ENCODE measurements at regions not wholly inside any gene's neighbourhood (a gene's known extent, or its start where the extent isn't known, plus 50 kb on each side); places are given as distances from the start of the nearest gene placed in this dataset.

GRCh38 chr15:95511671-95512070, 818.8 kb upstream of the NR2F2 start:
- Histone ChIP-seq H3K27me3 (no peaks in the 10 kb centered on the region), H4K20me1 (no peaks in the 10 kb centered on the region), H3K4me2 (no peak overlapping the region), H3K9me3 (no peaks in the 10 kb centered on the region), H3K4me3 (no peak overlapping the region), H3K27ac (no peak overlapping the region), H3K9ac (no peak overlapping the region), H3K36me3 (no peaks in the 10 kb centered on the region), H3K4me1 (no peaks in the 10 kb centered on the region)
- no peak for TF ChIP-seq Cebpa-rat (IDR thresholded peaks at IDR 0.05)

GRCh38 chr15:95512906-95513305, 817.6 kb upstream of the NR2F2 start:
- H3K36me3 ChIP-seq, result no peaks in the 10 kb centered on the region
- no peak overlapping the region for H3K9ac ChIP-seq
- no peaks in the 10 kb centered on the region for H4K20me1 ChIP-seq
- H3K4me2 ChIP-seq, result no peak overlapping the region
- no peak overlapping the region for H3K4me3 ChIP-seq
- no peak for TF ChIP-seq Cebpa-rat (IDR thresholded peaks at IDR 0.05)
- no peaks in the 10 kb centered on the region for H3K9me3 ChIP-seq
- no peaks in the 10 kb centered on the region for H3K4me1 ChIP-seq
- no peak overlapping the region for H3K27ac ChIP-seq
- no peaks in the 10 kb centered on the region for H3K27me3 ChIP-seq

- H3K4me2 ChIP-seq, result no peak overlapping the region
- H3K36me3 ChIP-seq, result no peaks in the 10 kb centered on the region
- no peak overlapping the region for H3K9ac ChIP-seq
- no peaks in the 10 kb centered on the region for H4K20me1 ChIP-seq
- no peak overlapping the region for H3K27ac ChIP-seq
- no peaks in the 10 kb centered on the region for H3K9me3 ChIP-seq
- H3K27me3 ChIP-seq, result no peaks in the 10 kb centered on the region
- TF ChIP-seq Cebpa-rat (IDR thresholded peaks at IDR 0.05), result no peak
- no peaks in the 10 kb centered on the region for H3K4me1 ChIP-seq
- H3K4me3 ChIP-seq, result no peak overlapping the region
Measured at GRCh38 chr15:95519887-95520286, 810.6 kb upstream of the NR2F2 start.

DNA sequence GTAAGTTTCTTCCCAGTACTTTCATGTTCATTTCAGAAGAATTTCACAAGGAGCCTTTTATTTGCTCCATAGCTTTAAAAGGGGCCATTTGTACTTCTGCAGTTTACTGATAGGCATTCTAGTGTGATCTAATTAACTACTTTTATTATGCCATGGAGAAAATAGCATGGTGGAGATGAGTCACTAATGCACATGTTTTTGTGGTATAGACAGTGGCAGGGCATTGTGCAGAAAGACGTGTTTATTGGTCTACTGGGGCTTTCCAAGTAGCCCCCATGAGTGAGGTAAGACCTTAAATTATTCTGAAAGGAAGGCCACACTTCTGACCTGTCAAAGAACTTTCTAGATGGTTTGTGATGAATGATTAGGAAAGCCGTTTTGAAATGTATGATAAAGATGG, 810.0 kb upstream of the NR2F2 start:
- Histone ChIP-seq H3K9me3 (no peaks in the 10 kb centered on the region), H3K4me1 (no peaks in the 10 kb centered on the region), H3K9ac (no peak overlapping the region), H4K20me1 (no peaks in the 10 kb centered on the region), H3K27me3 (no peaks in the 10 kb centered on the region), H3K36me3 (no peaks in the 10 kb centered on the region), H3K4me2 (no peak overlapping the region), H3K27ac (no peak overlapping the region), H3K4me3 (no peak overlapping the region)
- TF ChIP-seq Cebpa-rat (IDR thresholded peaks at IDR 0.05), result no peak

DNA sequence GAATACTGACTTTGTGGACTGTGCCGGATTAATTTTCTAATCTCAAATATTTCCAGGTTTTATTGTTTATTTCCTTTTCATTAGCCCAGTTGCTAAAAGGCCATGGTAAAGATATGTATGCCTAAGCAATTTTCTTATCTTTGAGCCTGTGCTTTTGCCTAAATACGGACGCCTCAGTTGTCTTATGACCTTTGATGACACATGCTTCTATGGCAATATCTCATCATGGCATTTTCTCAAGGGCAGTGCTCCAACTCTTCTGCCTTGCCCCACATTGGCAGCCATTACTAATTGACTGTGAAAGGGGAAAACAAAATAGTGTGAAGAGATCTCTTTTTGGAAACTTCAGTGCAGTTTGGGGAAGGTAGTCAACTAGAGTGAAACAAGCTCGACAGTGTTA, 809.6 kb upstream of the NR2F2 start:
- no peak overlapping the region for H3K4me3 ChIP-seq
- no peaks in the 10 kb centered on the region for H3K4me1 ChIP-seq
- peaks cover 3% of the 10 kb centered on the region; the same call in 1 of the 2 replicates for H3K9me3 ChIP-seq
- H3K27me3 ChIP-seq, result no peaks in the 10 kb centered on the region
- H3K36me3 ChIP-seq, result no peaks in the 10 kb centered on the region
- no peak overlapping the region for H3K4me2 ChIP-seq
- H3K27ac ChIP-seq, result no peak overlapping the region
- no peak for TF ChIP-seq Cebpa-rat (IDR thresholded peaks at IDR 0.05)
- no peaks in the 10 kb centered on the region for H4K20me1 ChIP-seq
- no peak overlapping the region for H3K9ac ChIP-seq

GRCh38 chr15:95522533-95522932, 808.0 kb upstream of the NR2F2 start:
- H3K27ac ChIP-seq, result no peak overlapping the region
- no peaks in the 10 kb centered on the region for H3K27me3 ChIP-seq
- H3K9ac ChIP-seq, result no peak overlapping the region
- H3K36me3 ChIP-seq, result no peaks in the 10 kb centered on the region
- H4K20me1 ChIP-seq, result no peaks in the 10 kb centered on the region
- no peak overlapping the region for H3K4me3 ChIP-seq
- no peak for TF ChIP-seq Cebpa-rat (IDR thresholded peaks at IDR 0.05)
- peaks cover 6% of the 10 kb centered on the region; the same call in 1 of the 2 replicates for H3K9me3 ChIP-seq
- H3K4me2 ChIP-seq, result no peak overlapping the region
- H3K4me1 ChIP-seq, result no peaks in the 10 kb centered on the region

DNA sequence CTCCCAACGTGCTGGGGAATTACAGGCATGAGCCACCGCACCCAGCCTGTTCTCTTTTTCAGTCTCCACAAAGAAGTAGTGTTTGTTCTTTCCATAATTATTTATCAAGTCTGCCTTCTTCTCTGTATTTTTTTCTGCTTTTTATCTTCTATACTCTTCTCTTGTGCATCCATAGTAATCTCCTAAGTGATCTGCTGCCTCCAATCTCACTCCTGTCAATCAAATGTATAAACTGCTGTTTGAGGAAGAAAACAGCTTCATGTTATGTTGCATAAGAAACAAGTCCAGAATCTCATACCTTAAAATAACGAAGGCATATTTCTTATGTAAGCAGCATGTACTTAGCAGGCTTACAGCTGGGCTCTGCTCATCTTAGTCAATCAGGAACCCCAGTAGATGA, 801.6 kb upstream of the NR2F2 start:
- no peaks in the 10 kb centered on the region for H3K4me1 ChIP-seq
- H3K9ac ChIP-seq, result no peak overlapping the region
- H3K27me3 ChIP-seq, result no peaks in the 10 kb centered on the region
- TF ChIP-seq Cebpa-rat (IDR thresholded peaks at IDR 0.05), result no peak
- no peaks in the 10 kb centered on the region for H3K36me3 ChIP-seq
- no peaks in the 10 kb centered on the region for H4K20me1 ChIP-seq
- H3K27ac ChIP-seq, result no peak overlapping the region
- no peak overlapping the region for H3K4me2 ChIP-seq
- H3K9me3 ChIP-seq, result peaks cover 6% of the 10 kb centered on the region; the same call in 1 of the 2 replicates
- H3K4me3 ChIP-seq, result no peak overlapping the region

GRCh38 chr15:95536638-95537037, 793.9 kb upstream of the NR2F2 start:
- Histone ChIP-seq H3K9ac (no peak overlapping the region), H3K4me2 (no peak overlapping the region), H3K4me1 (no peaks in the 10 kb centered on the region), H3K27me3 (no peaks in the 10 kb centered on the region), H3K4me3 (no peak overlapping the region), H3K36me3 (no peaks in the 10 kb centered on the region), H4K20me1 (no peaks in the 10 kb centered on the region), H3K27ac (no peak overlapping the region), H3K9me3 (no peaks in the 10 kb centered on the region)
- TF ChIP-seq Cebpa-rat (IDR thresholded peaks at IDR 0.05), result no peak

GRCh38 chr15:95538693-95539092, 791.8 kb upstream of the NR2F2 start:
- H3K4me3 ChIP-seq, result no peak overlapping the region
- no peaks in the 10 kb centered on the region for H3K4me1 ChIP-seq
- H3K27me3 ChIP-seq, result no peaks in the 10 kb centered on the region
- no peaks in the 10 kb centered on the region for H3K36me3 ChIP-seq
- H3K9ac ChIP-seq, result no peak overlapping the region
- no peak overlapping the region for H3K27ac ChIP-seq
- H3K4me2 ChIP-seq, result no peak overlapping the region
- no peaks in the 10 kb centered on the region for H3K9me3 ChIP-seq
- no peaks in the 10 kb centered on the region for H4K20me1 ChIP-seq
- no peak for TF ChIP-seq Cebpa-rat (IDR thresholded peaks at IDR 0.05)

DNA sequence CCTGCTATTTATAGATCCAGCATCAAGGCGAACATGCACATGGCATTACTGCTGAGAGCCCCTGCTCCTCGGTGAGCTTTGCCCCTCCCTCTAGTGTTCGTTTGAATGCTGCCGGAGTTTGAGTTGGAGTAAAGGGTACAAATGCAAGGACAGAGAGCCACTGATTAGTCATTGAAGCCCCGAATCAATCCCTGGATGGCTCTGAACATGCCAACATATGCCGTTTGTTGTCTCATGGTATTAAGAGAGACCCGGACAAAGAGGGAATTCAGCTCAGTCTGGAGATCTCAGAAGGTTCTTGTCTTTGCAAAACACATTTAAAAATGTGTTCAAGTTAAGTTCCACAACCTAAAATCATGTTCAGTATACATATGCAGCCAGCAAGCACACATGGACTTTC, 789.2 kb upstream of the NR2F2 start:
- no peak overlapping the region for H3K4me2 ChIP-seq
- no peaks in the 10 kb centered on the region for H3K27me3 ChIP-seq
- no peaks in the 10 kb centered on the region for H3K4me1 ChIP-seq
- H3K4me3 ChIP-seq, result no peak overlapping the region
- H3K9me3 ChIP-seq, result no peaks in the 10 kb centered on the region
- no peak for TF ChIP-seq Cebpa-rat (IDR thresholded peaks at IDR 0.05)
- no peaks in the 10 kb centered on the region for H4K20me1 ChIP-seq
- no peak overlapping the region for H3K9ac ChIP-seq
- no peak overlapping the region for H3K27ac ChIP-seq
- H3K36me3 ChIP-seq, result no peaks in the 10 kb centered on the region

GRCh38 chr15:95549168-95549738, 781.2 kb upstream of the NR2F2 start:
- Histone ChIP-seq H3K27me3 (no peaks in the 10 kb centered on the region), H3K4me1 (no peaks in the 10 kb centered on the region), H3K36me3 (no peaks in the 10 kb centered on the region), H3K4me3 (no peak overlapping the region), H4K20me1 (no peaks in the 10 kb centered on the region), H3K9me3 (no peaks in the 10 kb centered on the region), H3K27ac (no peak overlapping the region), H3K9ac (no peak overlapping the region), H3K4me2 (no peak overlapping the region)
- TF ChIP-seq Cebpa-rat (IDR thresholded peaks at IDR 0.05), result no peak

All from BLaER1 (cell line).